ENCODE measurements at regions not wholly inside any gene's neighbourhood (a gene's known extent, or its start where the extent isn't known, plus 50 kb on each side); places are given as distances from the start of the nearest gene placed in this dataset.
A peak's percentile ranks its signal among the peaks of the same experiment; 100 is the strongest.

DNA sequence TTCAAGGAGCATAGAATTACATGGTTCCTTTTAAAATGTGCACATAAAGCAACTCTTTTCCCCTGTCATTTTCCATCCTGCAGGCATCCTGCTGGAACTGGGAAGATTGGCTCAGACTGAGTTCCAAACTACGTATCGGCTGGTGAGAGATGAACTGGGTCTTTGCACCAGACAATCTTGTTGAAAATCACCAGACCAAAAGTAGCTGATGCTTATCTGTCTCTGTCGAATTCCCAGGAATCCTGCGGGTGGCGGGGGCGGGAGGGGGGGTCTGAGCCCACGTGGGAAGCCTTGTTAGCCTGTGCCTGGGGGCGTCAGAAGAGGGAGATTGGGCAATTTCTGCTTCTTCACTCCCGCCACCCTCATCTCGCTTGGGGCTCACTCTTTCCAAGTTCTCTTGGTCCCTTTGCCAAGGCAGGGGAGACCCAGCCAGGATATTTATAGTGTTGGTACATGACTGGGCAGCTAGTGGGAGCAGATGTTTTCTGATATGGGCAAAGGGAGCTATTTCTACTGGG is 90.1 kb upstream of the SLC25A33 start:
- no peak for ATAC-seq (ENCODE audit: low read depth)
- H3K4me3 Mint-ChIP-seq, result peak overlapping the region; percentile 9
- no peaks in the 10 kb centered on the region for H3K9me3 Mint-ChIP-seq (ENCODE audit: insufficient read depth)
- no peak overlapping the region for H3K27ac Mint-ChIP-seq
- WGBS (ENCODE audit: insufficient coverage), result 75% methylated on average over 7 of the region's 10 CpGs
- Histone ChIP-seq H4K20me1 (ENCODE audit: control insufficient read depth, insufficient read depth, low read length, poor library complexity, severe bottlenecking) (no peaks in the 10 kb centered on the region), H3K27ac (ENCODE audit: low read length in 2 of 2) (no peak overlapping the region), H3K4me1 (ENCODE audit: control insufficient read depth in 2 of 2, insufficient read depth in 2 of 2, low read length in 2 of 2) (peaks cover 3 to 6% of the 10 kb centered on the region in 2 donors), H3K27me3 (replicated peaks in 1 of 4; ENCODE audit: control extremely low read depth in 1 of 4, control insufficient read depth in 3 of 4, insufficient read depth in 4 of 4, low read length in 3 of 4) (peaks cover 0 to 11% (median 1%) of the 10 kb centered on the region in 4 experiments), H3K9me3 (ENCODE audit: control extremely low read depth in 1 of 3, control insufficient read depth in 2 of 3, insufficient read depth in 1 of 3, low read length in 2 of 3) (no peaks in the 10 kb centered on the region), H3K9ac (ENCODE audit: low read length) (no peak overlapping the region), H3K4me3 (ENCODE audit: control extremely low read depth in 1 of 5, extremely low read depth in 1 of 5, insufficient read depth in 1 of 5, low read depth in 2 of 5, low read length in 4 of 5) (no peak overlapping the region), H2AFZ (ENCODE audit: insufficient read depth, low read depth, low read length, poor library complexity, severe bottlenecking) (no peak overlapping the region), H3K79me2 (ENCODE audit: control insufficient read depth, insufficient read depth, low read length) (no peaks in the 10 kb centered on the region), H3K4me2 (replicated peaks; ENCODE audit: low read depth, low read length, poor library complexity, severe bottlenecking) (no peak overlapping the region), H3K36me3 (replicated peaks in 1 of 2; ENCODE audit: control extremely low read depth in 1 of 2, control insufficient read depth in 1 of 2, extremely low read depth in 1 of 2, insufficient read depth in 2 of 2, low read length in 1 of 2) (no peaks in the 10 kb centered on the region)
- intact Hi-C loops (cut with micrococcal nuclease), result no loop called here
- H3K27me3 Mint-ChIP-seq, result no peaks in the 10 kb centered on the region
- ChIA-PET CTCF (interaction anchor here (0.6 to 2.4 kb wide), 2 partner anchors 59 to 160 kb away, joined by 3 to 15 read pairs; no protein-coding TSS in a partner anchor), POLR2A (interaction anchor here (0.6 kb wide), 1 partner anchor 281 kb away, joined by 5 read pairs; no protein-coding TSS in a partner anchor)
- H3K4me1 Mint-ChIP-seq, result peaks cover 11% of the 10 kb centered on the region
- no peak for TF ChIP-seq EZH2 (IDR thresholded peaks at IDR 0.05; ENCODE audit: borderline replicate concordance, insufficient read depth, low read depth, low read length, poor library complexity, severe bottlenecking)
- TF ChIP-seq, protein P1, sequence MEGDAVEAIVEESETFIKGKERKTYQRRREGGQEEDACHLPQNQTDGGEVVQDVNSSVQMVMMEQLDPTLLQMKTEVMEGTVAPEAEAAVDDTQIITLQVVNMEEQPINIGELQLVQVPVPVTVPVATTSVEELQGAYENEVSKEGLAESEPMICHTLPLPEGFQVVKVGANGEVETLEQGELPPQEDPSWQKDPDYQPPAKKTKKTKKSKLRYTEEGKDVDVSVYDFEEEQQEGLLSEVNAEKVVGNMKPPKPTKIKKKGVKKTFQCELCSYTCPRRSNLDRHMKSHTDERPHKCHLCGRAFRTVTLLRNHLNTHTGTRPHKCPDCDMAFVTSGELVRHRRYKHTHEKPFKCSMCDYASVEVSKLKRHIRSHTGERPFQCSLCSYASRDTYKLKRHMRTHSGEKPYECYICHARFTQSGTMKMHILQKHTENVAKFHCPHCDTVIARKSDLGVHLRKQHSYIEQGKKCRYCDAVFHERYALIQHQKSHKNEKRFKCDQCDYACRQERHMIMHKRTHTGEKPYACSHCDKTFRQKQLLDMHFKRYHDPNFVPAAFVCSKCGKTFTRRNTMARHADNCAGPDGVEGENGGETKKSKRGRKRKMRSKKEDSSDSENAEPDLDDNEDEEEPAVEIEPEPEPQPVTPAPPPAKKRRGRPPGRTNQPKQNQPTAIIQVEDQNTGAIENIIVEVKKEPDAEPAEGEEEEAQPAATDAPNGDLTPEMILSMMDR (IDR thresholded peaks at IDR 0.05), result no peak
- no peak for DNase-seq

DNA sequence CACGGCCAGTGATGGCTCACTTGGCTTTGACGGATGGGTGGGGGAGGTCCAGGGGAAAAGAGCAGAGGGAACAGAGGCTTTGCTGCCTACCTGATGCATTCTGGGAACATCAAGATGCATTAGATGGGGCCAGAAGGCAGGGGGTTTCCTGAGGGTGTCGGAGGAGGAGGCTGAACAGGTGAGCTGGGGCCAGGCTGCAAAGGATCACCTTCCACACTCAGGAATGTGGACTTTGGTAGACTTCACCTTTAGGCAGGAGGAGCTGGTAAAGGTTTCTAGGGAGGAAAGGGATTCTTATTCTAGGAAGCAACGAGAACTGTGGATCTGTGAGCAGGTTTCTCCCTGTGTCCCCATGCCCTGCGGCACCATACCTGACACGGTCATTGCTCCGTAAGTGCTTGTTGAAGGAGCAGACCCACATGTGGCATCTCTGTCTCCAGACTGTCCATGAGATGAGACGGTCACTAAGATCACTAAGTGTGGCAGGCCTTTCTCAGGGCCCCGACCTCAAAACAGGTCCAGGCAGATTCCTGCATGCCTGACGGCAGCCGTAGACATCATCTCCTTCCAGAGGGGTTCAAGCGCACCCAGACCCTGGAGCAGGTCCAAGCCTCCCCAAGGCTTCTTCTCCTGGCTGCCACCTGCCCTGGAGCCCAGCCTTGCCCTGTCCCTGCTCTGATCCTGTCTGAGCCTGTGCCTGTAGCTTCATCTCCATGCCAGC is 89.1 kb upstream of the SLC25A33 start:
- Mint-ChIP-seq H3K4me3 (no peak overlapping the region), H3K4me1 (peaks cover 15% of the 10 kb centered on the region), H3K27me3 (no peaks in the 10 kb centered on the region), H3K27ac (no peak overlapping the region), H3K9me3 (ENCODE audit: insufficient read depth) (no peaks in the 10 kb centered on the region)
- no peaks in the 10 kb centered on the region for H3K36me3 ChIP-seq (replicated peaks in 1 of 2; ENCODE audit: control extremely low read depth in 1 of 2, control insufficient read depth in 1 of 2, extremely low read depth in 1 of 2, insufficient read depth in 2 of 2, low read length in 1 of 2)
- CTCF ChIA-PET, result interaction anchor here (1.8 to 11.7 kb wide), 2 partner anchors 41 to 160 kb away, joined by 9 to 352 read pairs; partner anchors contain the start of gene SPSB1
- no peaks in the 10 kb centered on the region for H4K20me1 ChIP-seq (ENCODE audit: control insufficient read depth, insufficient read depth, low read length, poor library complexity, severe bottlenecking)
- WGBS (ENCODE audit: insufficient coverage), result 93% methylated on average over 11 of the region's 12 CpGs
- H3K4me3 ChIP-seq (ENCODE audit: control extremely low read depth in 1 of 5, extremely low read depth in 1 of 5, insufficient read depth in 1 of 5, low read depth in 2 of 5, low read length in 4 of 5), result no peak overlapping the region
- no peak overlapping the region for H3K9ac ChIP-seq (ENCODE audit: low read length)
- no peaks in the 10 kb centered on the region for H3K9me3 ChIP-seq (ENCODE audit: control extremely low read depth in 1 of 3, control insufficient read depth in 2 of 3, insufficient read depth in 1 of 3, low read length in 2 of 3)
- peaks cover 3 to 6% of the 10 kb centered on the region in 2 donors for H3K4me1 ChIP-seq (ENCODE audit: control insufficient read depth in 2 of 2, insufficient read depth in 2 of 2, low read length in 2 of 2)
- DNase-seq (no peak), ATAC-seq (ENCODE audit: low read depth) (no peak)
- no peak overlapping the region for H3K27ac ChIP-seq (ENCODE audit: low read length in 2 of 2)
- TF ChIP-seq, protein P1 (IDR thresholded peaks at IDR 0.05), result no peak
- no peak for TF ChIP-seq EZH2 (IDR thresholded peaks at IDR 0.05; ENCODE audit: borderline replicate concordance, insufficient read depth, low read depth, low read length, poor library complexity, severe bottlenecking)
- H3K27me3 ChIP-seq (replicated peaks in 1 of 4; ENCODE audit: control extremely low read depth in 1 of 4, control insufficient read depth in 3 of 4, insufficient read depth in 4 of 4, low read length in 3 of 4), result peaks cover 0 to 11% (median 1%) of the 10 kb centered on the region in 4 experiments
- intact Hi-C loops (cut with micrococcal nuclease), result no loop called here
- H3K79me2 ChIP-seq (ENCODE audit: control insufficient read depth, insufficient read depth, low read length), result no peaks in the 10 kb centered on the region
- H3K4me2 ChIP-seq (replicated peaks; ENCODE audit: low read depth, low read length, poor library complexity, severe bottlenecking), result no peak overlapping the region
- no peak overlapping the region for H2AFZ ChIP-seq (ENCODE audit: insufficient read depth, low read depth, low read length, poor library complexity, severe bottlenecking)
- POLR2A ChIA-PET, result no interaction called here
